ENCODE measurements at regions not wholly inside any gene's neighbourhood (a gene's known extent, or its start where the extent isn't known, plus 50 kb on each side); places are given as distances from the start of the nearest gene placed in this dataset.

- TF ChIP-seq, protein P1, sequence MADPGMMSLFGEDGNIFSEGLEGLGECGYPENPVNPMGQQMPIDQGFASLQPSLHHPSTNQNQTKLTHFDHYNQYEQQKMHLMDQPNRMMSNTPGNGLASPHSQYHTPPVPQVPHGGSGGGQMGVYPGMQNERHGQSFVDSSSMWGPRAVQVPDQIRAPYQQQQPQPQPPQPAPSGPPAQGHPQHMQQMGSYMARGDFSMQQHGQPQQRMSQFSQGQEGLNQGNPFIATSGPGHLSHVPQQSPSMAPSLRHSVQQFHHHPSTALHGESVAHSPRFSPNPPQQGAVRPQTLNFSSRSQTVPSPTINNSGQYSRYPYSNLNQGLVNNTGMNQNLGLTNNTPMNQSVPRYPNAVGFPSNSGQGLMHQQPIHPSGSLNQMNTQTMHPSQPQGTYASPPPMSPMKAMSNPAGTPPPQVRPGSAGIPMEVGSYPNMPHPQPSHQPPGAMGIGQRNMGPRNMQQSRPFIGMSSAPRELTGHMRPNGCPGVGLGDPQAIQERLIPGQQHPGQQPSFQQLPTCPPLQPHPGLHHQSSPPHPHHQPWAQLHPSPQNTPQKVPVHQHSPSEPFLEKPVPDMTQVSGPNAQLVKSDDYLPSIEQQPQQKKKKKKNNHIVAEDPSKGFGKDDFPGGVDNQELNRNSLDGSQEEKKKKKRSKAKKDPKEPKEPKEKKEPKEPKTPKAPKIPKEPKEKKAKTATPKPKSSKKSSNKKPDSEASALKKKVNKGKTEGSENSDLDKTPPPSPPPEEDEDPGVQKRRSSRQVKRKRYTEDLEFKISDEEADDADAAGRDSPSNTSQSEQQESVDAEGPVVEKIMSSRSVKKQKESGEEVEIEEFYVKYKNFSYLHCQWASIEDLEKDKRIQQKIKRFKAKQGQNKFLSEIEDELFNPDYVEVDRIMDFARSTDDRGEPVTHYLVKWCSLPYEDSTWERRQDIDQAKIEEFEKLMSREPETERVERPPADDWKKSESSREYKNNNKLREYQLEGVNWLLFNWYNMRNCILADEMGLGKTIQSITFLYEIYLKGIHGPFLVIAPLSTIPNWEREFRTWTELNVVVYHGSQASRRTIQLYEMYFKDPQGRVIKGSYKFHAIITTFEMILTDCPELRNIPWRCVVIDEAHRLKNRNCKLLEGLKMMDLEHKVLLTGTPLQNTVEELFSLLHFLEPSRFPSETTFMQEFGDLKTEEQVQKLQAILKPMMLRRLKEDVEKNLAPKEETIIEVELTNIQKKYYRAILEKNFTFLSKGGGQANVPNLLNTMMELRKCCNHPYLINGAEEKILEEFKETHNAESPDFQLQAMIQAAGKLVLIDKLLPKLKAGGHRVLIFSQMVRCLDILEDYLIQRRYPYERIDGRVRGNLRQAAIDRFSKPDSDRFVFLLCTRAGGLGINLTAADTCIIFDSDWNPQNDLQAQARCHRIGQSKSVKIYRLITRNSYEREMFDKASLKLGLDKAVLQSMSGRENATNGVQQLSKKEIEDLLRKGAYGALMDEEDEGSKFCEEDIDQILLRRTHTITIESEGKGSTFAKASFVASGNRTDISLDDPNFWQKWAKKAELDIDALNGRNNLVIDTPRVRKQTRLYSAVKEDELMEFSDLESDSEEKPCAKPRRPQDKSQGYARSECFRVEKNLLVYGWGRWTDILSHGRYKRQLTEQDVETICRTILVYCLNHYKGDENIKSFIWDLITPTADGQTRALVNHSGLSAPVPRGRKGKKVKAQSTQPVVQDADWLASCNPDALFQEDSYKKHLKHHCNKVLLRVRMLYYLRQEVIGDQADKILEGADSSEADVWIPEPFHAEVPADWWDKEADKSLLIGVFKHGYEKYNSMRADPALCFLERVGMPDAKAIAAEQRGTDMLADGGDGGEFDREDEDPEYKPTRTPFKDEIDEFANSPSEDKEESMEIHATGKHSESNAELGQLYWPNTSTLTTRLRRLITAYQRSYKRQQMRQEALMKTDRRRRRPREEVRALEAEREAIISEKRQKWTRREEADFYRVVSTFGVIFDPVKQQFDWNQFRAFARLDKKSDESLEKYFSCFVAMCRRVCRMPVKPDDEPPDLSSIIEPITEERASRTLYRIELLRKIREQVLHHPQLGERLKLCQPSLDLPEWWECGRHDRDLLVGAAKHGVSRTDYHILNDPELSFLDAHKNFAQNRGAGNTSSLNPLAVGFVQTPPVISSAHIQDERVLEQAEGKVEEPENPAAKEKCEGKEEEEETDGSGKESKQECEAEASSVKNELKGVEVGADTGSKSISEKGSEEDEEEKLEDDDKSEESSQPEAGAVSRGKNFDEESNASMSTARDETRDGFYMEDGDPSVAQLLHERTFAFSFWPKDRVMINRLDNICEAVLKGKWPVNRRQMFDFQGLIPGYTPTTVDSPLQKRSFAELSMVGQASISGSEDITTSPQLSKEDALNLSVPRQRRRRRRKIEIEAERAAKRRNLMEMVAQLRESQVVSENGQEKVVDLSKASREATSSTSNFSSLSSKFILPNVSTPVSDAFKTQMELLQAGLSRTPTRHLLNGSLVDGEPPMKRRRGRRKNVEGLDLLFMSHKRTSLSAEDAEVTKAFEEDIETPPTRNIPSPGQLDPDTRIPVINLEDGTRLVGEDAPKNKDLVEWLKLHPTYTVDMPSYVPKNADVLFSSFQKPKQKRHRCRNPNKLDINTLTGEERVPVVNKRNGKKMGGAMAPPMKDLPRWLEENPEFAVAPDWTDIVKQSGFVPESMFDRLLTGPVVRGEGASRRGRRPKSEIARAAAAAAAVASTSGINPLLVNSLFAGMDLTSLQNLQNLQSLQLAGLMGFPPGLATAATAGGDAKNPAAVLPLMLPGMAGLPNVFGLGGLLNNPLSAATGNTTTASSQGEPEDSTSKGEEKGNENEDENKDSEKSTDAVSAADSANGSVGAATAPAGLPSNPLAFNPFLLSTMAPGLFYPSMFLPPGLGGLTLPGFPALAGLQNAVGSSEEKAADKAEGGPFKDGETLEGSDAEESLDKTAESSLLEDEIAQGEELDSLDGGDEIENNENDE (IDR thresholded peaks at IDR 0.05; ENCODE audit: insufficient replicate concordance, low read length): no peak
- TF ChIP-seq NANOG (IDR thresholded peaks at IDR 0.05; ENCODE audit: insufficient read depth, low read depth, low read length, poor library complexity, severe bottlenecking): no peak
Observed at GRCh38 chr3:94619643-94620042, 556.8 kb downstream of the NSUN3 start (continued).

Measured in H1 (cell line).